AG10803 (cell line): ENCODE measurements at regions not wholly inside any gene's neighbourhood (a gene's known extent, or its start where the extent isn't known, plus 50 kb on each side); places are given as distances from the start of the nearest gene placed in this dataset.

Experiments used
- DNase-seq: peaks from one replicate; pipeline ENCODE4 v3.0.0; 2010; ENCODE audit warnings: low read depth
- H3K4me3 ChIP-seq: 2 replicates; pipeline ENCODE4 v1.5.1; 2011; ENCODE audit warnings: mild to moderate bottlenecking, low read length, control low read depth
- TF ChIP-seq, protein P1 (sequence below): conservative IDR thresholded peaks from 2 replicates; pipeline ENCODE4 v1.5.1; 2011; ENCODE audit warnings: mild to moderate bottlenecking, low read length, control low read depth, inconsistent platforms

DNA sequence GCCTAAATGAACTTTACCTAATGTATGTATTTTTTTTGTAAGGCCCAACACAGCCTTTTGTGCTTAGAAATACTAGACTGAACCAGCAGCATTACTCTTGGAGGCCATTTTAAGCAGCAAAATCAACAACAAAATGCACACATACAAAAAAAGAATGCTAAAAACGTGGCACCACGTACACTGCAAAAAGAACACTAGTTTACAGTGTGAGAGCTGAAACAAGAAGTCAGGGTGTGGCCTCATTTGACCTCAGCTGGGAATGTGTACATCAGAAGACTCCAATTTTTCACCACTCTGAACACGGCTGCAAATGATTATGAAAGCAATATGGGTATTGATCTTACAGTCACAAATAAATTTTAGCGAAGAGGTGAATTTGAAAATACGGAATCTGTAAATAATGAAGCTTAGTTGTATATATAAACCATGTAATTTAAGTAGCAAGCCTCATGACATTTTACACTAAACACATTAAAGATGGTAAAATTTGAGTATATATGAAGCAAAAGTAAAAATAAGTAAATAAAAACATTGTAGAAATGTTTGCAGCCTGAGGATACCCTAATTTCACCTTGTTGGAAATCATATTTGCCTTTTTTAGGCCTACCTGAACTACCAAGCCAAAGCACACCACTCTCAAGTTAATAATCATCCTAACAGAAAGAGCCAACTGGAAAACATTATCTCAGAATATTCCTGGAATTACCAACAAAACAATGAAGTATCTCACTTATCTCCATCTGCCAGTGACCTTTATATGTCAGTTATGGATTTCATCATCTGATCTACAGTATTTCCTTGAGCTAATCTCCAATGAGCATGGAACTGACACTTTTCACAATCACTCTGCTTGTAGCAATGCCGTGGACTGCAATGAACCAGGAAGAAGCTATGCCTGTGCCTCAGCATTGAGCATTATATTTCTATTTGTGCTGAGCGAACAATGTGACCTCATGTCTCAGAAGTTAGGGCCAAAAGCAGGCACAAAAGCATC lies 319.5 kb upstream of the FAT3 start:
- DNase-seq, result no peak
- H3K4me3 ChIP-seq, result no peak overlapping the region
- TF ChIP-seq, protein P1, sequence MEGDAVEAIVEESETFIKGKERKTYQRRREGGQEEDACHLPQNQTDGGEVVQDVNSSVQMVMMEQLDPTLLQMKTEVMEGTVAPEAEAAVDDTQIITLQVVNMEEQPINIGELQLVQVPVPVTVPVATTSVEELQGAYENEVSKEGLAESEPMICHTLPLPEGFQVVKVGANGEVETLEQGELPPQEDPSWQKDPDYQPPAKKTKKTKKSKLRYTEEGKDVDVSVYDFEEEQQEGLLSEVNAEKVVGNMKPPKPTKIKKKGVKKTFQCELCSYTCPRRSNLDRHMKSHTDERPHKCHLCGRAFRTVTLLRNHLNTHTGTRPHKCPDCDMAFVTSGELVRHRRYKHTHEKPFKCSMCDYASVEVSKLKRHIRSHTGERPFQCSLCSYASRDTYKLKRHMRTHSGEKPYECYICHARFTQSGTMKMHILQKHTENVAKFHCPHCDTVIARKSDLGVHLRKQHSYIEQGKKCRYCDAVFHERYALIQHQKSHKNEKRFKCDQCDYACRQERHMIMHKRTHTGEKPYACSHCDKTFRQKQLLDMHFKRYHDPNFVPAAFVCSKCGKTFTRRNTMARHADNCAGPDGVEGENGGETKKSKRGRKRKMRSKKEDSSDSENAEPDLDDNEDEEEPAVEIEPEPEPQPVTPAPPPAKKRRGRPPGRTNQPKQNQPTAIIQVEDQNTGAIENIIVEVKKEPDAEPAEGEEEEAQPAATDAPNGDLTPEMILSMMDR, result no peak

DNA sequence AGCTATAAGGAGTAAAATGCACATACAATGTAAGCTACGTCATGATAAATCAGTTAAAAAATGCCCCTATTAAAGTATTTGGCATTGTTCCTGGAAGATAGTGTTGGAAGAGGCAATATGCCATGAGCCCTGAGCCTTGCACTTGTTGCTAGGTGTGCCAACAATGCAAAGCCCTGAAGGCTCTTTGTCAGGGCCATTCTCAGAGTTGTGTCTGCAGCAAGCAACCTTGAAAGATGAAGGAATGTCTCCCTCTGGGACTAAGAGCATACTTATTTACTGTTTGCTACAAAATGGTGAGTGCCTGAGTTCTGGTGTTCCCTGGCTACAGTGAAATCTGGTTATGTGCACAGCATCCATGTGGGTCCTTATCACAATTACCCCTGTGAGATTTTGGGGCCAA lies 322.3 kb upstream of the FAT3 start:
- H3K4me3 ChIP-seq, result no peak overlapping the region
- TF ChIP-seq, protein P1, result no peak
- no peak for DNase-seq

DNA sequence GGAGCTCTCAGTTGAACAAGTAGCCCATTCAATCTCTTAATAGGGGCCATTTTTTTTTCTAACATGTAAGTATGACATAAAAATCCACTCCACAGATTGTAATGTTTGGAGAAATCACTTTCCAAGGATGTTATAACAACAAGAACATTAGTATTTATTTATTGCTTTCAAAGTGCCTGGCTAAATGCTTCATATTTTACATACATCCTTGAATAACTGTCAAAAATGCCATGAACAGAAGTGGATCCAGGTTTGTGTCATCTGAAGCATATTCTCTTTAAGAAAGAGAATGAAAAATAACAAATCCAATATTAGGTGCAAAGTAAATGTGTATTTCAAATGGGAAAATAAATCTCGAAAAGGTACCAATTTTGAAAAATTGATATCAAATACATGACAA lies 344.0 kb upstream of the FAT3 start:
- TF ChIP-seq, protein P1, result no peak
- H3K4me3 ChIP-seq, result no peak overlapping the region
- no peak for DNase-seq

DNA sequence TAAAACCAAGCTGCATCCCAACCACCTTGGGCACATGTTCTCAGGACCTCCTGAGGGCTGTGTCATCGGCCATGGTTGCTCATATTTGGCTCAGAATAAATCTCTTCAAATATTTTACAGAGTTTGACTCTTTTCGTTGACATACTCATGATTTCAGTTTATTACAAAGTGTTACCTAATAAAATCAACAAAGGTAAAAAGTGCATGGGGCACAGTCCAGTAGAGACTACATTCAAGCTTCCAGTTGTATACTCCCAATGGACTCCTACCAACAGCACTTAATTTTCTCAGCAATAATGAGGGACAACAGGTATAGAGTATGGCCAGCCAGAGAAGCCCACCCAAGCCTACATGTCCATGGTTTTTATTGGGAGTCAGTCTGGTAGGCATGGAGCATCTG lies 347.9 kb upstream of the FAT3 start:
- H3K4me3 ChIP-seq, result no peak overlapping the region
- DNase-seq, result no peak
- TF ChIP-seq, protein P1, result no peak

DNA sequence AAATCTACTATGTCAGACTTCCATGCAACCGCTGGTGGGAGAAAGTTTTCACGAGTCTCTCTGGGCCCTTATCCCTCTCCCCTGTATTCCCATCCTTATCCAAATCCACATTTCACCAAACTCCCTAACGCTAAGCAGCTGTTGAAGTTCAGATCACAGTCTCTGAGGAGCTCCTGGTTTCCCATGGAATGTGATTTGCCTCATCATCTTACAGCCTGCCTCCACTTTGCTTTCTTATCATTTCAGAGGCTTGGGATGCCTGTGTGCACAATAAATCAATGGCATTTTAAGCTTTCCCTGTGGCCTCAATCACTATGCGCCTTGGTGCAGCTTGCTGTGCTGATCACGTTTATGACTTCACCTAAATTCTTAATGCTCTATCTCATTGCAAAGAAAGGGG lies 352.4 kb upstream of the FAT3 start:
- TF ChIP-seq, protein P1, result no peak
- no peak overlapping the region for H3K4me3 ChIP-seq
- peak; percentile 9 for DNase-seq

DNA sequence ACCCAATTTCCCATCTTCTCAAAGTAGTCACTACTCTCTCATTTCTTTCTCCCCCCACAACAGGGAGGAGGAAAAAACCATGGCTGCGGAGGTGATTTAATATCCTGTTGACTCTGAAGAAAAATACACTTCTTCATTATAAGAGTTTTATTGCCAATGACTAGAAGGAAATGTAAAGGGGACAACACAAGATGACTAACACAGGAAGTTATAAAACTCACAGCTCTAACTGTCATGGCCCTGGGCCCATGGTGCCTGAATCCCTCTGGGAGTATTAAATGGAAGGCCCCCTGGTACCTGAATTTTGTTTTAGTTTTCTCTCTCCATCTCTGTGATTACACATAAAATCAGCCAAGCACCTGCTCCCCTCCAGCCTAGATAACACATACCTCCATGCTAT lies 352.8 kb upstream of the FAT3 start:
- TF ChIP-seq, protein P1, result no peak
- no peak overlapping the region for H3K4me3 ChIP-seq
- no peak for DNase-seq

DNA sequence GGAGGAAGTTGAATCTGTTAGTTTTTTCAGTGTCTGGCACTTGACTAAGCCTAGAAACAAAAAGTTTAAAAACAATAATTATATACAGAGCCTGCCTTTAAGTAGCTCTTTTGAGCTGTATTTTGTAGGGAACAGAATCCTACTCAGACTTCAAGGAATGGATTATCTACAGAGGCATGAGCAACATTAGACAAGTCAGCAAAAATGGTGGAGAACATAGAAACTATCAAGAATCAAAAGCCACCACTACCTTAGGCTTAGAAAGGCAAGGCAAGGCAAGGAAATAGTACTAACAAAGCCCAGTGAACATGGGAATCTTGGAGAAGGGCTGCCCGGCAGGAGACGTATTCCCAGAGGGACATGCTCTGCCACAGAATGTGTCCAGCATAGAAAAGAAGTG lies 353.6 kb upstream of the FAT3 start:
- no peak overlapping the region for H3K4me3 ChIP-seq
- no peak for DNase-seq
- TF ChIP-seq, protein P1, result no peak
